GM10266 (cell line): ENCODE measurements at regions not wholly inside any gene's neighbourhood (a gene's known extent, or its start where the extent isn't known, plus 50 kb on each side); places are given as distances from the start of the nearest gene placed in this dataset.

ENCODE experiments used
- DNase-seq: peaks from one replicate; pipeline ENCODE4 v3.0.0; 2012; ENCODE audit errors: extremely low spot score
- TF ChIP-seq, protein P1 (sequence below): IDR thresholded peaks from 2 replicates; pipeline ENCODE4 v1.5.1; 2012; ENCODE audit warnings: mild to moderate bottlenecking, low read depth; ENCODE audit not compliant: control insufficient read depth, insufficient read depth; ENCODE audit errors: missing control alignments

DNA sequence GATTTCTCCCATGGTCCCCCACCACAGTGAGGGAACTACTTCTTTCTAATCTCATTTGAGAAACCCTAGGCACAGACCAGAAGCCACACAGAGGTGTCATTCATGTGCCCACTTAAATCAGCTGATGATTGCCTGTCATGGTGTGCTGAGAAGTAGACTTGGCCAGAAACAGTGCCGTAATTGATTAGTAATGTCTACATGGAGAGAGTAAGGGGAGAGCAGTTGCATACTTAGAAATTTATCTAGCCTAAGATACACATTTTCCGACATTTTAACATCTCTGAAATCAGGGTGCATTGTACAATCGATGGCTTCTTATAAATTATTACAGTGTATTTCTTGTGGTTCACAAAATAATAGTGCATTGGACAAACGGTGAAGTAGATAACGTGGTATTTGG, 271.8 kb downstream of the IRF8 start:
- TF ChIP-seq, protein P1, sequence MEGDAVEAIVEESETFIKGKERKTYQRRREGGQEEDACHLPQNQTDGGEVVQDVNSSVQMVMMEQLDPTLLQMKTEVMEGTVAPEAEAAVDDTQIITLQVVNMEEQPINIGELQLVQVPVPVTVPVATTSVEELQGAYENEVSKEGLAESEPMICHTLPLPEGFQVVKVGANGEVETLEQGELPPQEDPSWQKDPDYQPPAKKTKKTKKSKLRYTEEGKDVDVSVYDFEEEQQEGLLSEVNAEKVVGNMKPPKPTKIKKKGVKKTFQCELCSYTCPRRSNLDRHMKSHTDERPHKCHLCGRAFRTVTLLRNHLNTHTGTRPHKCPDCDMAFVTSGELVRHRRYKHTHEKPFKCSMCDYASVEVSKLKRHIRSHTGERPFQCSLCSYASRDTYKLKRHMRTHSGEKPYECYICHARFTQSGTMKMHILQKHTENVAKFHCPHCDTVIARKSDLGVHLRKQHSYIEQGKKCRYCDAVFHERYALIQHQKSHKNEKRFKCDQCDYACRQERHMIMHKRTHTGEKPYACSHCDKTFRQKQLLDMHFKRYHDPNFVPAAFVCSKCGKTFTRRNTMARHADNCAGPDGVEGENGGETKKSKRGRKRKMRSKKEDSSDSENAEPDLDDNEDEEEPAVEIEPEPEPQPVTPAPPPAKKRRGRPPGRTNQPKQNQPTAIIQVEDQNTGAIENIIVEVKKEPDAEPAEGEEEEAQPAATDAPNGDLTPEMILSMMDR: no peak
- no peak for DNase-seq

DNA sequence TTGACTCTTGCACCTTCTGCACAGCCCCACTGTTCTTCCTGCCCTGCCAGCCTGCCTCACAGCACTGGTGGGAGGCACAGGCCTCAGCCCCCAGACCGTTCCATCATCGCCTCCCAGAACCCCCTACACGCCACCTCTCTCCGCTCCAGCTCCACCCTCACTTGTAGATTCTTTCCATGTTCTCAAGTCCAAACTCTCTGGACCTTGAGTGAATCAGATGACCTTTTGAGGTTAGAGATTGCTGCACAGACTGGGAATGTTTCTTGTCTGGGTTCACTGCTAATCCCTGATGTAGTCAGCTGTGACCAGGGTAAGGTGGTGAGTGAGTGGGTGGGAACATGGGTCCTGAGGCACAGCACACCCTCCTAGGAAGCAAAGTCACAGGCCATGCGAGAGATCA, 272.4 kb downstream of the IRF8 start:
- TF ChIP-seq, protein P1: no peak
- no peak for DNase-seq

DNA sequence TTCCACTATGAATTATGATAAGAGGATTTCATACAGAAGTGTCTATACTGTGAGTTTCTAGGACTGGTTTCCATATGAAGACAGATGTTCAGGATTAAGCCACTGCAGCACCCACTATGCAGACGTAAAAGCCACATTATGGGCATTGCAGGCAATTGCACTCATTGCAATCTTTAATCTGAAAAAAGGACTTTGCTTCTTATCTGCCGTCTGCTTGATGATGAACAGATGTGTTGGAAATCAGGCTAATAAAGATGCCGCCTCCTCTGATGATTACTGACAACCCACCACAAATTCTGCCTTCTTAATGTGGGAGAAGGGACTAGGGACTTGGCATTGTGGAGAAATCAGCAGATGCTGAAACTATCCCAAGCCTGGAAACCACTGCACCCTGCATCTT, 276.9 kb downstream of the IRF8 start:
- DNase-seq: no peak
- TF ChIP-seq, protein P1: no peak

DNA sequence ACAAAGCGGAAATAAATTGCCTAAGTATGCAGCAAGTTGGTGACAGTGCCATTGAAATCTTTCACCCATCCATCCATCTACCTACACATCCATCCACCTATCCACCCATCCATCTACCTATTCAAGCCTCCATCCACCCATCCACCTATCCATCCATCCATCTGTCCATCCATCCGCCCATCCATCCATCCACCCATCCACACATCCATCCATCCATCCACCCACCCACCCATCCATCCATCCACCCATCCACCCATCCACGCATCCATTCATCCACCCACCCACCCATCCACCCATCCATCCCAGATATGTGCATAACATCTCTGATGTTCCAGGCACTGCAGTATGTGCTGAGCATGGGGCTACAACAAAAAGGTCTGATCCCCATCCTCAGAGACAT, 277.5 kb downstream of the IRF8 start:
- TF ChIP-seq, protein P1: no peak
- no peak for DNase-seq

DNA sequence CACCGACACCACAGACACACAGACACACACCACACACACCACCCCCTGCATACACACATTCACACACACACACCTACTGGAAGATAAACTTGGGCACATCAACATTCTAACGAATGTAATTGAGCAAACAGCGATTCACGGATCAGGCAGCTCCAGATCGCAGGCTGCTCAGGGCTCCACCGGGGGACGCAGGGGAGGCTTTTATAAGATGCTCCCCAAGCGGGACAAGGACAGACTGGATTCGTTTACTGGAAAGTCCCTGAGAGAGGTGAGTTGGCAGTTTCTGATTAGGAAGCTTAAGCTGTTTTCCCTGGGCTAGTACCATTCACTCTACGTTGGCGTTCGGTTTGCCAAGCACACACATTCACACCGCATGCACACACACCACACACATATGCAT, 281.3 kb downstream of the IRF8 start:
- DNase-seq: no peak
- TF ChIP-seq, protein P1: no peak

DNA sequence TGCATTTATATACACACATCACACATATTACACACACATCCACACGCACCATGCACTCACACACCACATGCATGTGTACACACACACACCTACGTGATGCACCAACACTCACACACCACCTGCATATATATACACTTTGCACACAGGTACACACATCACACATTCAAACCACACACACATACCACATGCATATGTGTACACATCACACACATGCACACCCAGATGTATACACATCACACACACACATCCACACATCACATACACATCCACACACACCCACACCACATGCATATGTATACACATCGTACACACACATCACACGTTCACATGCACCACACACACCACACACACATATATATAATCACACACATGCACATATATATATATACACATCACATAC, 281.8 kb downstream of the IRF8 start:
- TF ChIP-seq, protein P1: no peak
- no peak for DNase-seq

DNA sequence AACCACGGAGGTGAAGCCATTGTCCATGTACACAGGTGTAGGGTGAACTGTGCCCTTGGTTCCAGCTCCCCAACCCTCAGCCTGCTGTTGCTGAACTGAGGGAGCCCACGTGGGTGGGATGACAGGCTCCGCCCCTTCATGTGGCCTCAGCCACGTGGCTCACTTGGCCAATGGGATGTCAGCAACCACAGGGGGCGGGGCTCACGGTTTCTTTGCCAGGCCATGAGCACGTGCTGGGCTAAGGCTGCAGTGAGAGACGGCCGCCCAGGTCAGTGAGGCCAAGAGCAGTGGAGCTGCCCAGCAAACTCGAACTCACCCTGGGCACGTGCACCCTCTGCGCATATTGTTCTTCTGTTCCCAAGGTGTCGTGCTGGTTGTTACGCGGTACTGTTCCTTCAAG, 282.6 kb downstream of the IRF8 start:
- no peak for DNase-seq
- TF ChIP-seq, protein P1: no peak
